HepG2 (cell line): ENCODE measurements at regions not wholly inside any gene's neighbourhood (a gene's known extent, or its start where the extent isn't known, plus 50 kb on each side); places are given as distances from the start of the nearest gene placed in this dataset.

Experiments
- ATAC-seq: fragments of 200-7000 bp; cut with Tn5 transposase; 3 replicates; pipeline ENCODE4 v1.9.1; 2020; ENCODE audit warnings: mild to moderate bottlenecking, moderate library complexity
- BruUV-seq: library from RNA; stranded (reverse); fragments of 400-500 nt; replicated peaks from 2 replicates; lab custom pipeline; 2021; lab: Mats Ljungman, UMichigan
- CTCF ChIA-PET: fragments of 300-600 bp; formaldehyde crosslinking; extraction: SDS; loops from one replicate; lab custom pipeline; 2021; ENCODE audit warnings: low total read pairs, inconsistent platforms, low intra/inter-chr PET ratio; lab: Yijun Ruan, JAX
- POLR2A ChIA-PET: fragments of 350-600 bp; sonication (Branson Sonifier 250); formaldehyde crosslinking; loops from one replicate; lab custom pipeline; 2020; ENCODE audit warnings: antibody characterized with exemption, inconsistent platforms; lab: Yijun Ruan, JAX
- DNase-seq: peaks from one replicate; pipeline ENCODE4 v3.0.0-alpha.2; 2015; ENCODE audit warnings: low spot score
- FAIRE-seq: peaks from 3 replicates; lab custom pipeline; 2011; peaks lifted over from hg19 to GRCh38; lab: Jason Lieb, UNC
- H2AFZ ChIP-seq: one replicate; pipeline ENCODE4 v1.6.1; 2011; ENCODE audit warnings: low read length, inconsistent platforms
- H3K27ac ChIP-seq: fragments of 300-600 bp; 3 replicates; pipeline ENCODE4 v1.8.0; 2011; ENCODE audit warnings: mixed run types, mild to moderate bottlenecking, mixed read lengths, low read length, inconsistent platforms; ENCODE audit not compliant: insufficient read depth; ENCODE audit errors: extremely low read length
- H3K27me3 ChIP-seq, 2 experiments: fragments of 200-600 bp in 1 of 2; 2 replicates in 1 of 2; 3 replicates in 1 of 2; pipeline versions ENCODE4 v1.6.0 to v1.8.0; 2011; ENCODE audit warnings: low read length in 2 of 2, mild to moderate bottlenecking in 2 of 2, moderate library complexity in 2 of 2, inconsistent platforms in 1 of 2; ENCODE audit not compliant: insufficient read depth in 2 of 2, control insufficient read depth in 1 of 2
- H3K36me3 ChIP-seq, 2 experiments: fragments of 200-600 bp in 1 of 2; replicated peaks in 1 of 2; 2 replicates in 1 of 2; 3 replicates in 1 of 2; pipeline versions ENCODE4 v1.5.1 to v1.8.0; 2011; ENCODE audit warnings: low read length in 2 of 2, inconsistent platforms in 1 of 2; ENCODE audit not compliant: insufficient read depth in 2 of 2, control insufficient read depth in 1 of 2
- H3K4me1 ChIP-seq: 2 replicates; pipeline ENCODE4 v1.5.1; 2012; ENCODE audit warnings: low read length, inconsistent platforms; ENCODE audit not compliant: insufficient read depth
- H3K4me2 ChIP-seq: 2 replicates; pipeline ENCODE4 v1.6.0; 2011; ENCODE audit warnings: low read depth, low read length, inconsistent platforms
- H3K4me3 ChIP-seq, 3 experiments: fragments of 200-600 bp in 1 of 3; sonication (generic), shearing (Covaris generic) in 1 of 3; replicated peaks in 1 of 3; 2 replicates each; pipeline ENCODE4 v1.5.1; 2011 to 2016; ENCODE audit warnings: low read length in 3 of 3, inconsistent platforms in 2 of 3, low read depth in 2 of 3, mild to moderate bottlenecking in 2 of 3, control low read depth in 1 of 3, mixed read lengths in 1 of 3; ENCODE audit not compliant: insufficient read depth in 1 of 3
- H3K79me2 ChIP-seq: one replicate; pipeline ENCODE4 v1.6.1; 2011; ENCODE audit warnings: low read length, inconsistent platforms; ENCODE audit not compliant: insufficient read depth
- H3K9ac ChIP-seq: 2 replicates; pipeline ENCODE4 v1.6.0; 2011; ENCODE audit warnings: mild to moderate bottlenecking, low read depth, low read length, inconsistent platforms; ENCODE audit not compliant: insufficient read depth
- H3K9me3 ChIP-seq: 2 replicates; pipeline ENCODE4 v1.5.1; 2012; ENCODE audit warnings: mild to moderate bottlenecking, low read length
- H4K20me1 ChIP-seq: 2 replicates; pipeline ENCODE4 v1.6.0; 2011; ENCODE audit warnings: inconsistent platforms, mild to moderate bottlenecking, low read length, moderate library complexity; ENCODE audit not compliant: insufficient read depth
- AGO1 ChIP-seq: fragments of 200-400 bp; formaldehyde crosslinking; IDR thresholded peaks from 2 replicates; pipeline ENCODE4 v1.6.1; 2017; ENCODE audit warnings: mild to moderate bottlenecking, low read depth, low read length, moderate library complexity; ENCODE audit not compliant: poor library complexity, severe bottlenecking
- GTF2F1 ChIP-seq: fragments of 150-350 bp; IDR thresholded peaks from 2 replicates; pipeline ENCODE4 v1.6.1; 2014; ENCODE audit warnings: low read length
- KLF6 ChIP-seq: IDR thresholded peaks from 2 replicates; pipeline ENCODE4 v1.8.0; 2016; ENCODE audit warnings: missing biosample characterization, missing genetic modification reagents
- MYC ChIP-seq: sonication (generic); formaldehyde crosslinking; IDR thresholded peaks from 2 replicates; pipeline ENCODE4 v1.9.0; 2021; ENCODE audit warnings: missing genetic modification reagents, borderline replicate concordance
- NR2F2 ChIP-seq: IDR thresholded peaks from 2 replicates; pipeline ENCODE4 v1.6.1; 2012; ENCODE audit warnings: low read depth, inconsistent platforms, borderline replicate concordance
- RCOR2 ChIP-seq: IDR thresholded peaks from 2 replicates; pipeline ENCODE4 v1.6.1; 2016; ENCODE audit warnings: missing biosample characterization, missing genetic modification reagents
- ZBTB21 ChIP-seq: sonication (generic); formaldehyde crosslinking; IDR thresholded peaks from 2 replicates; pipeline ENCODE4 v1.4.0; 2020; ENCODE audit warnings: missing genetic modification reagents
- ZFY ChIP-seq: sonication (generic); formaldehyde crosslinking; IDR thresholded peaks from 2 replicates; pipeline ENCODE4 v1.4.0; 2020; ENCODE audit warnings: missing genetic modification reagents
- ZNF138 ChIP-seq: sonication (generic); formaldehyde crosslinking; IDR thresholded peaks from 2 replicates; pipeline ENCODE4 v1.5.0; 2020; ENCODE audit warnings: mild to moderate bottlenecking, low read depth, missing genetic modification reagents
- ZNF317 ChIP-seq: sonication (generic); formaldehyde crosslinking; IDR thresholded peaks from 2 replicates; pipeline ENCODE4 v1.5.0; 2020; ENCODE audit warnings: mild to moderate bottlenecking, missing genetic modification reagents
- ZNF446 ChIP-seq: sonication (generic); formaldehyde crosslinking; IDR thresholded peaks from 2 replicates; pipeline ENCODE4 v1.5.0; 2020; ENCODE audit warnings: mild to moderate bottlenecking, missing genetic modification reagents
- ZNF614 ChIP-seq: IDR thresholded peaks from 2 replicates; pipeline ENCODE4 v1.6.1; 2018; ENCODE audit warnings: missing biosample characterization, missing genetic modification reagents, inconsistent platforms, borderline replicate concordance
- ZNF670 ChIP-seq: sonication (generic); formaldehyde crosslinking; IDR thresholded peaks from 2 replicates; pipeline ENCODE4 v1.8.0; 2022; ENCODE audit warnings: mild to moderate bottlenecking, missing genetic modification reagents, borderline replicate concordance
- ZNF780A ChIP-seq: sonication (generic); formaldehyde crosslinking; IDR thresholded peaks from 2 replicates; pipeline ENCODE4 v1.8.0; 2022; ENCODE audit warnings: mild to moderate bottlenecking, missing genetic modification reagents, moderate library complexity
- ZSCAN29 ChIP-seq: sonication (generic); formaldehyde crosslinking; conservative IDR thresholded peaks from 2 replicates; pipeline ENCODE4 v1.4.0; 2020; ENCODE audit warnings: mild to moderate bottlenecking, missing genetic modification reagents
- WGBS: methylation state at CpG from one replicate; pipeline ENCODE4 v1.1.6; 2017; ENCODE audit warnings: low lambda C conversion rate; 5-methylcytosine and 5-hydroxymethylcytosine counted together
- in situ Hi-C: cut with HindIII; loops from 2 replicates; pipeline ENCODE4 v1.10.0; 2017; ENCODE audit warnings: low pct_unique_long_range_greater_than_20kb; ENCODE audit not compliant: extremely low pct_ligation_motif_present
- intact Hi-C: fragments of 100-400 bp; cut with micrococcal nuclease; formaldehyde crosslinking; loops from one replicate; pipeline ENCODE4 v1.10.0; 2022; ENCODE audit not compliant: unreplicated experiment
- TF ChIP-seq, protein P1 (sequence below): sonication (generic); formaldehyde crosslinking; IDR thresholded peaks from 2 replicates; pipeline ENCODE4 v1.4.0; 2020; ENCODE audit warnings: missing genetic modification reagents, borderline replicate concordance

DNA sequence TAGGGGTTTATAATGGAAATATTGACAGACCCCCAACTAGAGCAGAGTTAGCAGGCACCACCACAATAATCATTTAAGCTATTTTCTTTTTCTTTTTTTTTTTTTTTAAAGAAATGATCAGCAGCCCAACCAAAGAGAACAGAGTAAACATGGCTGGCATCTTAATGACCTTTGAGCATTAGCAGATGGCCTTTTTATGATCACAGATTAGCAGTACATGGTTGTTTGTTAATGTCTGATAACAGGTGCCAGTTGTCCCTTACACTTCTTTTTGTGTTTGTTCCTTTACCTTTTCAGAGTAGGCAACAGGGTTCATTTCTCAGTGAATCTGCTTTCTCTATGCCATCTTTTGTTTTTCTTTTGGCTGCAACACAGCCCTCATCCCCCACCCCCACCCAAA is 747.0 kb downstream of the BCL11A start (continued):
- no peak for TF ChIP-seq RCOR2 (CRISPR knock-in tag)

GRCh38 chr2:59804732-59805131 is 748.7 kb downstream of the BCL11A start:
- DNase-seq (no peak), ATAC-seq (no peak), FAIRE-seq (no peak)
- no peaks in the 10 kb centered on the region for H4K20me1 ChIP-seq
- H3K4me1 ChIP-seq = no peaks in the 10 kb centered on the region
- H3K36me3 ChIP-seq = no peaks in the 10 kb centered on the region
- no peaks in the 10 kb centered on the region for H3K27me3 ChIP-seq
- H2AFZ ChIP-seq = no peak overlapping the region
- H3K27ac ChIP-seq = no peak overlapping the region
- intact Hi-C loops = no loop called here
- ChIA-PET POLR2A (no interaction called here), CTCF (no interaction called here)
- TF ChIP-seq ZSCAN29 (CRISPR knock-in tag) (no peak), NR2F2 (no peak)
- no peak overlapping the region for H3K4me2 ChIP-seq
- no peak overlapping the region for H3K9ac ChIP-seq
- in situ Hi-C loops = no loop called here
- H3K79me2 ChIP-seq = no peaks in the 10 kb centered on the region
- no peaks in the 10 kb centered on the region for H3K9me3 ChIP-seq
- no peak overlapping the region for H3K4me3 ChIP-seq
- 2% methylated on average over 6 of the region's 6 CpGs for WGBS
- BruUV-seq = no TSS peak

GRCh38 chr2:59803586-59803985 is 749.9 kb downstream of the BCL11A start:
- H3K4me1 ChIP-seq = no peaks in the 10 kb centered on the region
- BruUV-seq = no TSS peak
- H3K4me2 ChIP-seq = no peak overlapping the region
- ChIA-PET POLR2A (no interaction called here), CTCF (no interaction called here)
- no peak for FAIRE-seq
- in situ Hi-C loops (no loop called here), intact Hi-C loops (no loop called here)
- DNase-seq = no peak
- H3K27ac ChIP-seq = no peak overlapping the region
- no peak overlapping the region for H3K9ac ChIP-seq
- 33% methylated on average over 8 of the region's 8 CpGs for WGBS
- no peaks in the 10 kb centered on the region for H3K79me2 ChIP-seq
- no peak for ATAC-seq
- no peaks in the 10 kb centered on the region for H3K27me3 ChIP-seq
- no peak overlapping the region for H3K4me3 ChIP-seq
- H3K36me3 ChIP-seq = no peaks in the 10 kb centered on the region
- H3K9me3 ChIP-seq = no peaks in the 10 kb centered on the region
- H4K20me1 ChIP-seq = no peaks in the 10 kb centered on the region
- no peak overlapping the region for H2AFZ ChIP-seq
- TF ChIP-seq ZNF317 (no peak), ZNF780A (CRISPR knock-in tag) (no peak), ZNF138 (CRISPR knock-in tag) (no peak), GTF2F1 (no peak), KLF6 (CRISPR knock-in tag) (no peak), MYC (no peak), ZFY (CRISPR knock-in tag) (no peak), ZNF614 (CRISPR knock-in tag) (no peak), ZNF670 (no peak), ZBTB21 (CRISPR knock-in tag) (no peak), AGO1 (no peak), ZNF446 (CRISPR knock-in tag) (no peak)
- TF ChIP-seq, protein P1, sequence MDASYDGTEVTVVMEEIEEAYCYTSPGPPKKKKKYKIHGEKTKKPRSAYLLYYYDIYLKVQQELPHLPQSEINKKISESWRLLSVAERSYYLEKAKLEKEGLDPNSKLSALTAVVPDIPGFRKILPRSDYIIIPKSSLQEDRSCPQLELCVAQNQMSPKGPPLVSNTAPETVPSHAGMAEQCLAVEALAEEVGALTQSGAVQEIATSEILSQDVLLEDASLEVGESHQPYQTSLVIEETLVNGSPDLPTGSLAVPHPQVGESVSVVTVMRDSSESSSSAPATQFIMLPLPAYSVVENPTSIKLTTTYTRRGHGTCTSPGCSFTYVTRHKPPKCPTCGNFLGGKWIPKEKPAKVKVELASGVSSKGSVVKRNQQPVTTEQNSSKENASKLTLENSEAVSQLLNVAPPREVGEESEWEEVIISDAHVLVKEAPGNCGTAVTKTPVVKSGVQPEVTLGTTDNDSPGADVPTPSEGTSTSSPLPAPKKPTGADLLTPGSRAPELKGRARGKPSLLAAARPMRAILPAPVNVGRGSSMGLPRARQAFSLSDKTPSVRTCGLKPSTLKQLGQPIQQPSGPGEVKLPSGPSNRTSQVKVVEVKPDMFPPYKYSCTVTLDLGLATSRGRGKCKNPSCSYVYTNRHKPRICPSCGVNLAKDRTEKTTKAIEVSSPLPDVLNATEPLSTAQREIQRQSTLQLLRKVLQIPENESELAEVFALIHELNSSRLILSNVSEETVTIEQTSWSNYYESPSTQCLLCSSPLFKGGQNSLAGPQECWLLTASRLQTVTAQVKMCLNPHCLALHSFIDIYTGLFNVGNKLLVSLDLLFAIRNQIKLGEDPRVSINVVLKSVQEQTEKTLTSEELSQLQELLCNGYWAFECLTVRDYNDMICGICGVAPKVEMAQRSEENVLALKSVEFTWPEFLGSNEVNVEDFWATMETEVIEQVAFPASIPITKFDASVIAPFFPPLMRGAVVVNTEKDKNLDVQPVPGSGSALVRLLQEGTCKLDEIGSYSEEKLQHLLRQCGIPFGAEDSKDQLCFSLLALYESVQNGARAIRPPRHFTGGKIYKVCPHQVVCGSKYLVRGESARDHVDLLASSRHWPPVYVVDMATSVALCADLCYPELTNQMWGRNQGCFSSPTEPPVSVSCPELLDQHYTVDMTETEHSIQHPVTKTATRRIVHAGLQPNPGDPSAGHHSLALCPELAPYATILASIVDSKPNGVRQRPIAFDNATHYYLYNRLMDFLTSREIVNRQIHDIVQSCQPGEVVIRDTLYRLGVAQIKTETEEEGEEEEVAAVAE (CRISPR knock-in tag) = no peak
